HG03460 (cell line): ENCODE measurements at regions not wholly inside any gene's neighbourhood (a gene's known extent, or its start where the extent isn't known, plus 50 kb on each side); places are given as distances from the start of the nearest gene placed in this dataset.

ENCODE experiments used
- ATAC-seq: cut with Tn5 transposase; IDR thresholded peaks from one replicate; pipeline ENCODE4 v1.9.1; 2021; ENCODE audit not compliant: unreplicated experiment

DNA sequence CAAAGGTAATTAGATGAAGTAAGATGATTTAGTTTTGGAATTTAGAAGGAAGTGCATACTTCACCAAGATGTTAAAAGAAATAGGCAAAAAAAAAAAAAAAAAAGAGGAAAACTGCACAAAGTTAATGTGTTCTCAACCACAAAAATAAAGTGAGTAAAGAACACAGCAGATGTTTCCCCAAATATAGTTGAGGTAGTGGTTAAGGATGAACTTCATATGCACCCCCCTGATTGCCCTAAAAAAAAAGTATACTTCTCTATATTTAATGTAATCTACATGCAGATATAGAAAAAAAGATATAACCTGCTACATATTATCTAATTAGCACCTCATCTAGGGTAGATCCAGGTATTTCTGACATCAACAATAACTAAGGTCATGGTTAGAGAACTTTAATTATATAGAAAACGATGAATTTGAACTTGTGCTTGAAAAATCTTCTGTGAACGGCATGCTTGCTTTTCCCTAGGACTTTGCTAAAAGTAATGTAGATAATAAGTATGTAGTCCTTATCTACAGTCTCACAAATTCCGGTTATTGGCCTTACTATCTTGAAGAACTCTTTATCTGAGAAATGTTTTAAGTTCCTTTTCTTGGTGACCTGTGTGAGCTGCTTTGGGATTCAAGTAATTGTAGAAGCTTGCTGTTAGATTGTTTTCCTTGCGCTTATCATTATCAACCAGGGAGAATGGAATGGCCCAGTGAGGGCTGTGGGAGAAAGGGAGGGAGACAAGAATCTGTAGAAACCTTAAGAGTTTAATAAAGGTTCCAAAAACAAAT, 70.1 kb upstream of the LRRC7 start:
- no peak for ATAC-seq

DNA sequence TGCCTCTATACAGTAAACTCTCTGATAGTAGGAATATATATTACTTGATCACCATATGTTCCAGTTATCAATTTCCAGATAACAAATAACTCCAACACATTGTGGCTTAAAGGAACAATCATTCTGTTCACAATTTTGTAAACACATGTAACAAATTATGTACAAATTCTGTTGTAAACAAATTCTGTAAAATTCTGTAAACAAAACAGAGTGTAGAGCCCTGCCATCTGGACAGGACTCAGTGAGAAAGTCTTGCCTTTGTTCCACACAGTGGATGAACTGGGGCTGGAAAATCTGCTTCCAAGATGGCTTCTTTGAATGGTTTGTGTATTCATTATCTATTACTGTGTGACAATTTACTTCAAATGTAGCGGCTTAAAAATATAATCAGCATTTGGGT, 69.0 kb upstream of the LRRC7 start:
- ATAC-seq, result no peak

DNA sequence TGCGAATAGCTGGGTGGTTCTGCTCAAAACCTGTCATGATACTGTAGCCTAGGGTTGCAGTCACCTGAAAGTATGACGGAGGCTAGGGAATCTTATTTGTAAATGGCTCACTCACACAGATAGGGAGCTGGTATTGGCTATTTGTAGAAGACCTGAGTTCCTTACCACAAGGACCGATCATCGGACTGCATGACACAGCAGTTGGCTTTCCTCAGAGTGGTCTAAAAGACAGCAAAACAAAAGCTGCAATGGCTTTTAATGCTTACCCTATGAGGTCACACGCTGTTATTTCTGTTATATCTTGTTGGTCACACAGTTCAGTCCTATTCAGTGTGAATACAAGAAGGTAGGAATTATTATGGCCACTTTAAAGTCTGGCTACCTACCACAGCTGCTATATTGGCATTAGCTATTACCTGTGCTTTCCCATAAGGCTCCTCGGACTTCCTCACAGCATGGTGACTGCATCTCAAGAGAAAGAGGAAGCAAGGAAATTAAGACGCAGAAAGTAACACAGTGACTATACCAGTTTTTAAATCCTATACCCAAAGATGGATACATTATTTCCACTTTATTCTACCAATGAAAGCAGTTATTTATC, 68.4 kb upstream of the LRRC7 start:
- ATAC-seq, result no peak

DNA sequence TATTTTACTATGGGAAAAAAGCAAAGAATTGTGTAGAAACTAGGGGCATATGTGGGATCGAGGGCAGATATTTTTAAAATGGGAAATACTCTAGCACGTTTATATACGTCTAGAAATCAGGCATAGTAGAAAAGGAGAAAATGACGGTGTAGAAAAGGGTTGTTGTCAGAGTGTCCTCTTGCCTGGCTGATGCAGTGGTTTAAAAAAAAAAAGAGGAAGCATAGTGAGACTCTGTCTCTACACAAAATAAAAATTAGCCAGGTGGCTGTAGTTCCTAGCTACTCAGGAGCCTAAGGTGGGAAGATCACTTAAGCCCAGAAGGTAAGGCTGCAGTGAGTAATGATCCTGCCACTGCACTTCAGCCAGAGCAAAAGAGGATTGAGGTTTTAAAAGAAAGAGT, 64.7 kb upstream of the LRRC7 start:
- no peak for ATAC-seq

- ATAC-seq, result no peak
Observed at GRCh38 chr1:69504730-69505252, 62.9 kb upstream of the LRRC7 start.

DNA sequence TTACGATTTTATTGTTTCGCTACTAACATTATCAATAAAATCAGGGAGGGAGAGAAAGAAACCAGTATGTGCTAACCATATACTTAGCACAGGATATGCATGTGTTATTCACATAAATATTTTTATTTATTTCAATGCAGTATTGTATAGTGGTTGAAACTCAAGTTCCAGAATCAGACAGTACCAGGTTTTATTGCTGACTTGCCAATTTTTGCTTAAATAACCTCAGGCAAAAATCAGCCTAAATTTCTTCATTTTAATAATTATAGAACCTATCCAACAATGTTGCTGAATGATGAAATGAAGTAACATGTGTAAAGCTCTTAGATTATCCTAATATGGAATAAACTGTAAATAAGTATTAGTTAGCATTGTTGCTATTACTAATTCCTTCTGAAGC, 61.4 kb upstream of the LRRC7 start:
- ATAC-seq, result no peak

DNA sequence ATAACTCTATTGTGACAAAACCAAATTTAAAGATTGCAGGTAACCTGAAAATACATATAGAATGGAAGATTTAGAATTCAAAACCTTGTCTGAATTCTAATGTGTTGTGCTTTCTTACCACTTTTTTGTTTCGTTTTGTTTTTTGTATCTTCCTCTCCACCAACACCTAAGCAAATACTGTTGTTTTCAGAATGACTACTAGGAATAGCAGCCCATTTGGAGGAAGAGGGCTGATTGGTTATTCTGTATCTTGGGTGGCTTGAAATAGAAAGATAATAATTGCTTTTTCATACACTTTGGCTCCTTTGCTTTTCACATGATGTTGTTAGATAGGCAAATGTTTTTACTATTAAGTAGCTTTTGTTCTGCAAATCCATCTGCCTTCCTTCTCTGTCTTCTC, 61.0 kb upstream of the LRRC7 start:
- ATAC-seq, result no peak

DNA sequence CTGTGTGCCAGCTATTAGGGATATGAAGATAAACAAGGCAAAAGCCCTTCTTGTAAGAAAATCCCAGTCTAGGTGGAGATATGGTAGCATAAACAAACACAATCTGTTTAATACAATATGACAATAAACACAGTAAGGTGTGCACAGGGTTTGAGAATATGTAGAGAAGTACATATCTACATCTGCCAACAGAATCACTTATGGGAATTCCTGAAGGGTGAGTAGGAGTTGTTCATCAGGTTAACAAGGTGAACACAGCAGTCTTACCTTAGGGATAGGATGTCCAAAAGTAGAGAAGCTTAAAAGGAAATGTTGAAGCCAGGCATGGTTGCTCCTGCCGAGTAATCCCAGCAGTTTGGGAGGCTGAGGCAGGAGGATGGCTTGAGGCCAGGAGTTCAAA, 57.7 kb upstream of the LRRC7 start:
- no peak for ATAC-seq

GRCh38 chr1:69511426-69512192, 56.1 kb upstream of the LRRC7 start:
- no peak for ATAC-seq

DNA sequence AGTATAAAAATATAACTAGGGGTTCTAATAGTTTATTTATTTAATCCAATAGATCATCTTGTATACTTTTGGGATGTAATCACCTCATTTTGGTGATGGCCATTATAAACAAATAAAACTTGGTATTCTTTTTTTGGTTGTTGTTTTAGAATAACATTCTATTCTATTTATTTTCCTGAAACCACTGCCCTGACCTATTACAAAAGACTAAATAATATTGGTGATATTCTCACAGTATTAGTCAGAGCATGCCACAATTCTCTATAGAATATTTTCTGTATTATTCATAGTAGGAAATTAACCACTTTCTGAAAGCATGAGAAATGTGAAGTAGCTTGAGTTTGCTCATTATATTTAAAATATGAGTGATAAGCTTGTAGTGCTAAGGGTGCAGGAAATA, 54.1 kb upstream of the LRRC7 start:
- no peak for ATAC-seq
